ENCODE measurements at regions not wholly inside any gene's neighbourhood (a gene's known extent, or its start where the extent isn't known, plus 50 kb on each side); places are given as distances from the start of the nearest gene placed in this dataset.

DNA sequence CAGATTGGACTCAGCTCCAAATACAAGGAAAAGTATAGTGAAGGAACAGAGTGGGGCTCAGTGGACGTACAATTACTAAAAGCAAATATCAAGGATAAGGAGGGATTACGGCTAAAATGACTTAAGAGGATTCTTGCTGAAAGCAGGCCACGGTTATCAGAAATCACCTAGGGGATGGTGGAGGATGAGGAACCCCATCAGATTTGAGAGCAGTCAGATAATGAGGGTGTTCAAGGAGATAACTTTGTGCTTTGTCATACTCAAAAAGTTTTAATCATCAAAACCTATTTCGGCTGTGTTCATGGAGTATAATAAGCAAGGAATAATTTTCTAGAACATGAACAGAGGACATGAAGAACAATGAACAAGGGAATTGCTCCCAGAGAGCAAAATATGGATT is 275.8 kb downstream of the SEMA3D start:
- TF ChIP-seq, protein P1, sequence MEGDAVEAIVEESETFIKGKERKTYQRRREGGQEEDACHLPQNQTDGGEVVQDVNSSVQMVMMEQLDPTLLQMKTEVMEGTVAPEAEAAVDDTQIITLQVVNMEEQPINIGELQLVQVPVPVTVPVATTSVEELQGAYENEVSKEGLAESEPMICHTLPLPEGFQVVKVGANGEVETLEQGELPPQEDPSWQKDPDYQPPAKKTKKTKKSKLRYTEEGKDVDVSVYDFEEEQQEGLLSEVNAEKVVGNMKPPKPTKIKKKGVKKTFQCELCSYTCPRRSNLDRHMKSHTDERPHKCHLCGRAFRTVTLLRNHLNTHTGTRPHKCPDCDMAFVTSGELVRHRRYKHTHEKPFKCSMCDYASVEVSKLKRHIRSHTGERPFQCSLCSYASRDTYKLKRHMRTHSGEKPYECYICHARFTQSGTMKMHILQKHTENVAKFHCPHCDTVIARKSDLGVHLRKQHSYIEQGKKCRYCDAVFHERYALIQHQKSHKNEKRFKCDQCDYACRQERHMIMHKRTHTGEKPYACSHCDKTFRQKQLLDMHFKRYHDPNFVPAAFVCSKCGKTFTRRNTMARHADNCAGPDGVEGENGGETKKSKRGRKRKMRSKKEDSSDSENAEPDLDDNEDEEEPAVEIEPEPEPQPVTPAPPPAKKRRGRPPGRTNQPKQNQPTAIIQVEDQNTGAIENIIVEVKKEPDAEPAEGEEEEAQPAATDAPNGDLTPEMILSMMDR (conservative IDR thresholded peaks at IDR 0.05; ENCODE audit: low read depth, low read length): no peak
- TF ChIP-seq EZH2phosphoT487 (IDR thresholded peaks at IDR 0.05; ENCODE audit: borderline replicate concordance, low read length) (no peak), EZH2 (IDR thresholded peaks at IDR 0.05; ENCODE audit: low read length, unreplicated experiment) (no peak)

All from PC-3 (cell line).